ENCODE measurements at regions not wholly inside any gene's neighbourhood (a gene's known extent, or its start where the extent isn't known, plus 50 kb on each side); places are given as distances from the start of the nearest gene placed in this dataset.

DNA sequence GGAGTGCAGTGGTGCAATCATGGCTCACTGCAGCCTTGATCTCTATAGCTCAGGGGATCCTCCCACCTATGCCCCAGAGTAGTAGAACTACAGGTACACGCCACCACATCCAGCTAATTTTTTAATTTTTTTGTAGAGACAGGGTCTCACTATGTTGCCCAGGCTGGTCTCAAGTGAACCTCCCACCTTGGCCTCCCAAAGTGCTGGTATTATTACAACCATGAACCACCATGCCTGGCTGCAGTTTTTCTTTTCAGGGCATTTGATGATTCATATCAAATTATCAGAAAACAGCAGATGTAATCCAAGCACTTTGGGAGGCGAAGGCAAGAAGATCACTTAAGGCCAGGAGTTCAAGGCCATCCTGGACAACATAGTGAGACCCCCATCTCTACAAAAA lies 88.4 kb upstream of the JARID2 start:
- no peak for TF ChIP-seq MAX (CRISPR knock-in tag; IDR thresholded peaks at IDR 0.05)
- TF ChIP-seq CTCF (IDR thresholded peaks at IDR 0.05) = no peak
- TF ChIP-seq ARID4B (CRISPR knock-in tag; IDR thresholded peaks at IDR 0.05; ENCODE audit: borderline replicate concordance) = no peak
- no peak for TF ChIP-seq HMGA2 (CRISPR knock-in tag; IDR thresholded peaks at IDR 0.05)
- TF ChIP-seq TEAD4 (CRISPR knock-in tag; IDR thresholded peaks at IDR 0.05) = no peak
- TF ChIP-seq SMAD3 (CRISPR knock-in tag; IDR thresholded peaks at IDR 0.05; ENCODE audit: borderline replicate concordance) = no peak
